Ishikawa (cell line): ENCODE measurements at regions not wholly inside any gene's neighbourhood (a gene's known extent, or its start where the extent isn't known, plus 50 kb on each side); places are given as distances from the start of the nearest gene placed in this dataset.

ENCODE experiments used
- CEBPB ChIP-seq: IDR thresholded peaks from 2 replicates; pipeline ENCODE4 v1.6.1; 2012
- CREB1 ChIP-seq: IDR thresholded peaks from 2 replicates; pipeline ENCODE4 v1.6.1; 2012; ENCODE audit warnings: low read depth
- EP300 ChIP-seq: IDR thresholded peaks from 2 replicates; pipeline ENCODE4 v1.6.1; 2012; ENCODE audit warnings: borderline replicate concordance
- MAX ChIP-seq: IDR thresholded peaks from 2 replicates; pipeline ENCODE4 v1.6.1; 2012
- NFIC ChIP-seq: IDR thresholded peaks from 2 replicates; pipeline ENCODE4 v1.6.1; 2012
- RAD21 ChIP-seq: IDR thresholded peaks from 2 replicates; pipeline ENCODE4 v1.6.1; 2012; ENCODE audit warnings: low read depth
- REST ChIP-seq: IDR thresholded peaks from 2 replicates; pipeline ENCODE4 v1.6.1; 2012; ENCODE audit warnings: low read depth, mild to moderate bottlenecking
- TAF1 ChIP-seq: IDR thresholded peaks from 2 replicates; pipeline ENCODE4 v1.6.1; 2012; ENCODE audit warnings: low read depth, mild to moderate bottlenecking
- TEAD4 ChIP-seq: IDR thresholded peaks from 2 replicates; pipeline ENCODE4 v1.6.1; 2012
- YY1 ChIP-seq: IDR thresholded peaks from 2 replicates; pipeline ENCODE4 v1.6.1; 2012; ENCODE audit warnings: low read depth
- ZBTB7A ChIP-seq: IDR thresholded peaks from 2 replicates; pipeline ENCODE4 v1.6.1; 2012; ENCODE audit warnings: low read depth

DNA sequence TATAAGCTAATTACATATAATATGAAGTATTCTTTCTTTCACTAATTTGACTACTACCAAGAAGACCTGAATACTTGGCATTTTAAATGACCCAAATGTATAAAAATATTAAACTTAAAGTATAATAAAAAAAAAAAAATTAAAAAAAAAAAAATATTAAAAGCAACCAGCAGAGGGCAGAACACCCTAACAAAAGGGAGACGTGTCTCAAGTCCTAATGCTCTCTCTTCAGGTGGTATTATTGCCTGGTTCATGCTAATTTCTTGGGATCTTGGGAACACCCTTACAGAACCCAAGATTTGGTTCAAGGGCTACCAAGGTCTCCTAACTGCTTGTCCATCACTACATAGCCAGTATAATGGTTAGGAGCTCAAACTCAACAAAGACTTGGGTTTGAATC, 754.8 kb downstream of the RAB28 start:
- TF ChIP-seq EP300, result no peak
- no peak for TF ChIP-seq CREB1
- TF ChIP-seq NFIC, result no peak
- TF ChIP-seq RAD21, result peak; percentile 62
- TF ChIP-seq ZBTB7A, result no peak
- TF ChIP-seq YY1, result no peak
- TF ChIP-seq TAF1, result no peak
- no peak for TF ChIP-seq REST
- TF ChIP-seq MAX, result no peak
- TF ChIP-seq CEBPB, result no peak
- no peak for TF ChIP-seq TEAD4
